GM18951 (cell line): ENCODE measurements at regions not wholly inside any gene's neighbourhood (a gene's known extent, or its start where the extent isn't known, plus 50 kb on each side); places are given as distances from the start of the nearest gene placed in this dataset.
"Not testable (repeated sequence)": the region's sequence is repeated elsewhere in the genome, so short reads cannot be mapped to it uniquely, and the experiment has no call there.

Experiments used
- POLR2A ChIP-seq: IDR thresholded peaks from 4 replicates; pipeline ENCODE4 v1.6.1; 2011; ENCODE audit warnings: mild to moderate bottlenecking; ENCODE audit not compliant: insufficient read length, insufficient read depth; ENCODE audit errors: extremely low read depth
- in situ Hi-C: fragments of 300-500 bp; cut with MboI; formaldehyde crosslinking; loops from one replicate; pipeline ENCODE4 v1.12.0; 2022; ENCODE audit warnings: low sequenced_read_pairs, mixed read lengths, inconsistent platforms; ENCODE audit not compliant: unreplicated experiment

GRCh38 chr2:220781622-220782241, 790.4 kb downstream of the EPHA4 start:
- TF ChIP-seq POLR2A: no peak
- in situ Hi-C loops: no loop called here

GRCh38 chr2:220782609-220783113, 789.4 kb downstream of the EPHA4 start:
- no peak for TF ChIP-seq POLR2A
- in situ Hi-C loops: no loop called here

- in situ Hi-C loops: no loop called here
- no peak for TF ChIP-seq POLR2A
Measured at GRCh38 chr2:220783671-220784070, 788.4 kb downstream of the EPHA4 start.

GRCh38 chr2:220785178-220785577, 786.9 kb downstream of the EPHA4 start:
- in situ Hi-C loops: no loop called here
- TF ChIP-seq POLR2A: no peak

- in situ Hi-C loops: no loop called here
- TF ChIP-seq POLR2A: no peak
Measured at GRCh38 chr2:220786216-220786615, 785.9 kb downstream of the EPHA4 start.

- in situ Hi-C loops: no loop called here
- TF ChIP-seq POLR2A: no peak
Measured at GRCh38 chr2:220787251-220787650, 784.9 kb downstream of the EPHA4 start.

- in situ Hi-C loops: no loop called here
- no peak for TF ChIP-seq POLR2A
Measured at GRCh38 chr2:220789961-220790360, 782.1 kb downstream of the EPHA4 start.

GRCh38 chr2:220795705-220796104, 776.4 kb downstream of the EPHA4 start:
- in situ Hi-C loops: no loop called here
- TF ChIP-seq POLR2A: no peak

- in situ Hi-C loops: no loop called here
- no peak for TF ChIP-seq POLR2A
Measured at GRCh38 chr2:220811115-220811514, 761.0 kb downstream of the EPHA4 start.

- TF ChIP-seq POLR2A: no peak
- in situ Hi-C loops: no loop called here
Measured at GRCh38 chr2:220811952-220812570, 760.0 kb downstream of the EPHA4 start.

GRCh38 chr2:220814441-220814840, 757.7 kb downstream of the EPHA4 start:
- TF ChIP-seq POLR2A: no peak
- in situ Hi-C loops: no loop called here

GRCh38 chr2:220815698-220816097, 756.4 kb downstream of the EPHA4 start:
- TF ChIP-seq POLR2A: no peak
- in situ Hi-C loops: no loop called here

- no peak for TF ChIP-seq POLR2A
Measured at GRCh38 chr2:220821683-220822082, 750.4 kb downstream of the EPHA4 start.

GRCh38 chr2:220823590-220823989, 748.5 kb downstream of the EPHA4 start:
- in situ Hi-C loops: not testable (repeated sequence)

More at GRCh38 chr2:220821683-220822082, 750.4 kb downstream of the EPHA4 start:
- in situ Hi-C loops: no loop called here
